ENCODE measurements at regions not wholly inside any gene's neighbourhood (a gene's known extent, or its start where the extent isn't known, plus 50 kb on each side); places are given as distances from the start of the nearest gene placed in this dataset.

- TF ChIP-seq CTCF (IDR thresholded peaks at IDR 0.05; ENCODE audit: control insufficient read depth, extremely low read depth, insufficient read depth), result no peak
- DNase-seq (ENCODE audit: low read depth), result no peak
- H3K4me3 ChIP-seq (ENCODE audit: low read depth, low read length), result no peak overlapping the region
Observed at GRCh38 chr16:9457215-9457614, 365.8 kb downstream of the HAPSTR1 start.

- no peak for DNase-seq (ENCODE audit: low read depth)
- no peak for TF ChIP-seq CTCF (IDR thresholded peaks at IDR 0.05; ENCODE audit: control insufficient read depth, extremely low read depth, insufficient read depth)
- H3K4me3 ChIP-seq (ENCODE audit: low read depth, low read length), result no peak overlapping the region
Observed at GRCh38 chr16:9458816-9459215, 367.4 kb downstream of the HAPSTR1 start.

- no peak overlapping the region for H3K4me3 ChIP-seq (ENCODE audit: low read depth, low read length)
- TF ChIP-seq CTCF (IDR thresholded peaks at IDR 0.05; ENCODE audit: control insufficient read depth, extremely low read depth, insufficient read depth), result no peak
- no peak for DNase-seq (ENCODE audit: low read depth)
Observed at GRCh38 chr16:9462984-9463383, 371.5 kb downstream of the HAPSTR1 start.

- no peak for DNase-seq (ENCODE audit: low read depth)
- TF ChIP-seq CTCF (IDR thresholded peaks at IDR 0.05; ENCODE audit: control insufficient read depth, extremely low read depth, insufficient read depth), result no peak
- H3K4me3 ChIP-seq (ENCODE audit: low read depth, low read length), result no peak overlapping the region
Observed at GRCh38 chr16:9463461-9463860, 372.0 kb downstream of the HAPSTR1 start.

GRCh38 chr16:9465161-9465560 is 373.7 kb downstream of the HAPSTR1 start:
- peak; percentile 1 for DNase-seq (ENCODE audit: low read depth)
- no peak overlapping the region for H3K4me3 ChIP-seq (ENCODE audit: low read depth, low read length)
- TF ChIP-seq CTCF (IDR thresholded peaks at IDR 0.05; ENCODE audit: control insufficient read depth, extremely low read depth, insufficient read depth), result no peak

GRCh38 chr16:9469512-9469911 is 378.1 kb downstream of the HAPSTR1 start:
- H3K4me3 ChIP-seq (ENCODE audit: low read depth, low read length), result no peak overlapping the region
- DNase-seq (ENCODE audit: low read depth), result no peak
- TF ChIP-seq CTCF (IDR thresholded peaks at IDR 0.05; ENCODE audit: control insufficient read depth, extremely low read depth, insufficient read depth), result no peak

- no peak for TF ChIP-seq CTCF (IDR thresholded peaks at IDR 0.05; ENCODE audit: control insufficient read depth, extremely low read depth, insufficient read depth)
- no peak for DNase-seq (ENCODE audit: low read depth)
- no peak overlapping the region for H3K4me3 ChIP-seq (ENCODE audit: low read depth, low read length)
Observed at GRCh38 chr16:9476744-9477143, 385.3 kb downstream of the HAPSTR1 start.

Measured in LNCaP clone FGC (cell line).